DOHH2 (cell line): ENCODE measurements at regions not wholly inside any gene's neighbourhood (a gene's known extent, or its start where the extent isn't known, plus 50 kb on each side); places are given as distances from the start of the nearest gene placed in this dataset.
A peak's percentile ranks its signal among the peaks of the same experiment; 100 is the strongest.

Experiments
- H3F3A ChIP-seq: fragments of 200-600 bp; sonication (generic), shearing (Covaris generic); 2 replicates; pipeline ENCODE4 v1.6.0; 2016; ENCODE audit warnings: antibody characterized with exemption, mild to moderate bottlenecking; ENCODE audit not compliant: control insufficient read depth, insufficient read depth
- H3K27ac ChIP-seq: fragments of 200-600 bp; sonication (generic); 2 replicates; pipeline ENCODE4 v1.5.1; 2014; ENCODE audit warnings: low read depth, mild to moderate bottlenecking, low read length, moderate library complexity
- H3K27me3 ChIP-seq: fragments of 200-600 bp; sonication (generic); 2 replicates; pipeline ENCODE4 v1.6.1; 2014; ENCODE audit warnings: mild to moderate bottlenecking, low read length, mixed read lengths; ENCODE audit not compliant: control insufficient read depth
- H3K36me3 ChIP-seq: fragments of 200-600 bp; sonication (generic); 2 replicates; pipeline ENCODE4 v1.6.1; 2014; ENCODE audit warnings: mild to moderate bottlenecking, low read length, moderate library complexity, mixed read lengths; ENCODE audit not compliant: control insufficient read depth
- H3K4me1 ChIP-seq: fragments of 200-600 bp; sonication (generic); 2 replicates; pipeline ENCODE4 v1.6.1; 2014; ENCODE audit warnings: mild to moderate bottlenecking, low read length, mixed read lengths; ENCODE audit not compliant: control insufficient read depth
- H3K4me2 ChIP-seq: fragments of 200-600 bp; sonication (generic); 2 replicates; pipeline ENCODE4 v1.6.0; 2014; ENCODE audit warnings: mild to moderate bottlenecking, low read length, moderate library complexity
- H3K4me3 ChIP-seq: fragments of 200-600 bp; sonication (generic); 2 replicates; pipeline ENCODE4 v1.5.1; 2014; ENCODE audit warnings: mild to moderate bottlenecking, low read length, mixed read lengths
- H3K79me2 ChIP-seq: fragments of 200-600 bp; sonication (generic); 2 replicates; pipeline ENCODE4 v1.6.1; 2014; ENCODE audit warnings: mild to moderate bottlenecking, low read length, mixed read lengths; ENCODE audit not compliant: control insufficient read depth
- H3K9me2 ChIP-seq: fragments of 200-600 bp; sonication (generic); replicated peaks from 2 replicates; pipeline ENCODE4 v1.6.1; 2014; ENCODE audit warnings: mild to moderate bottlenecking, low read length, mixed read lengths; ENCODE audit not compliant: control insufficient read depth
- H3K9me3 ChIP-seq: fragments of 200-600 bp; sonication (generic); 2 replicates; pipeline ENCODE4 v1.6.1; 2014; ENCODE audit warnings: antibody characterized with exemption, low read length, mixed read lengths; ENCODE audit not compliant: control insufficient read depth, insufficient read depth
- H4K20me1 ChIP-seq: fragments of 200-600 bp; sonication (generic); 2 replicates; pipeline ENCODE4 v1.6.0; 2014; ENCODE audit warnings: low read depth, mild to moderate bottlenecking, antibody characterized with exemption, low read length, moderate library complexity; ENCODE audit not compliant: control insufficient read depth, insufficient read depth
- EZH2phosphoT487 ChIP-seq: fragments of 200-600 bp; sonication (generic); IDR thresholded peaks from 2 replicates; pipeline ENCODE4 v1.6.1; 2017; ENCODE audit warnings: borderline replicate concordance, mild to moderate bottlenecking, antibody characterized with exemption, low read length, moderate library complexity, mixed read lengths
- TF ChIP-seq, protein P1 (sequence below): fragments of 200-600 bp; sonication (generic); IDR thresholded peaks from one replicate; pipeline ENCODE4 v1.5.1; 2014; ENCODE audit warnings: antibody characterized with exemption, mild to moderate bottlenecking, low read depth, low read length; ENCODE audit not compliant: poor library complexity, severe bottlenecking

DNA sequence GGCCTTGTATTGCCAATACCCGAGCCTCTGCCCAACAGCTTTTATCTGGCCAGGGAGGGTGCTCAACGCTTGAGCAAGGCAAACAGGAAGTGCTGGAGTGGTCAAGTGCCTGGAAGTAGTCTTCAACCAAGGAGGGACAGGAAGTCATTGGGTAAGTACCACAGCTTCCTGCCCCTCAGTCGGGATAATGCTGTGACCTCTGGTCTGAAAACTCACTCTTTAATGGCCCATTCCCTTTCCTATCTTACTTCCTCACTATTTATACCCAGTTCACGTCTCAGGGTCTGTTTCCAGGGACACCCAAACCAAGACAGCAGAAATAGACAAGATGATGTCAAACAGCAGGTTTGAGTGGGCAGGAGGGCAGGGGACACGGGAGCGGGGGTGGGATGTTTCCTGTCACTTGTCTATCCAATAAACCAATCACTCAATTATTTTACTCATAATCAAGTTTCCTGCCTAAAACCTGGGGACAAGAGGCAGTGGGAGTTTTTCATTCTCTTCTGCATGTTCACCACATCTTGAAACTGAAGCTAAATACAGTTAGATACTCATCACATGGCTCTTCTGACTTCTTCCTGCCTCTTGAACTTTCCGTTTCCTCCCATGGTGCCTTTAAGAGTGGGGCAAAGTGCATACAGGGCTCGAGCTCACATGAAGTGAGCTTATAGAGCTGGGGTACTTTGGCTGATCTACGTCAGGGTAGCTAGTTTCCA, 68.9 kb upstream of the CAB39 start:
- no peaks in the 10 kb centered on the region for H3K9me2 ChIP-seq
- no peak overlapping the region for H3K27ac ChIP-seq
- H3K4me2 ChIP-seq, result peak overlapping the region; percentile 8

DNA sequence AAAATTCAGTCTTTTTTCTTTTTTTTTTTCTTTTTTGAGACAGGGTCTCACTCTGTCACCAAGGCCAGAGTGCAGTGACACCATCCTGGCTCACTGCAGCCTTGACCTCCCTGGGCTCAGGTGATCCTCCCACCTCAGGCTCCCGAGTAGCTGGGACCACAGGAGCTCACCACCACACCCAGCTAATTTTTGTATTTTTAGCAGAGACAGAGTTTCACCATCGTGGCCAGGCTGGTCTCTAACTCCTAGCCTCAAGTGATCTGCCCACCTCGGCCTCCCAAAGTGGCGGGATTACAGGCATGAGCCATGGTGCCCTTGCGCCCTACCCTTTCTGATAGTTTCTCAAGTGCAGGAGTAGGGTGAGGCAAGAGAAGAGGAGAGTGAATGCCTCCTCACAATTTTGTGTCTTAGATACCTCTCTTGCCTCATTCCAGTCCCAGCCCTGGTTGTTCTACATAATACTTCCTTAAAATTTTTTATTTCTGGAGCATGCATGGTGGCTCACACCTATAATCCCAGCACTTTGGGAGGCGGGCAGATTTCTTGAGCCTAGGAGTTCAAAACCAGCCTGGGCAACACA, 68.2 kb upstream of the CAB39 start:
- H3F3A ChIP-seq, result no peaks in the 10 kb centered on the region
- H3K79me2 ChIP-seq, result no peaks in the 10 kb centered on the region
- H3K4me2 ChIP-seq, result no peak overlapping the region
- H3K4me3 ChIP-seq, result no peak overlapping the region
- TF ChIP-seq, protein P1, sequence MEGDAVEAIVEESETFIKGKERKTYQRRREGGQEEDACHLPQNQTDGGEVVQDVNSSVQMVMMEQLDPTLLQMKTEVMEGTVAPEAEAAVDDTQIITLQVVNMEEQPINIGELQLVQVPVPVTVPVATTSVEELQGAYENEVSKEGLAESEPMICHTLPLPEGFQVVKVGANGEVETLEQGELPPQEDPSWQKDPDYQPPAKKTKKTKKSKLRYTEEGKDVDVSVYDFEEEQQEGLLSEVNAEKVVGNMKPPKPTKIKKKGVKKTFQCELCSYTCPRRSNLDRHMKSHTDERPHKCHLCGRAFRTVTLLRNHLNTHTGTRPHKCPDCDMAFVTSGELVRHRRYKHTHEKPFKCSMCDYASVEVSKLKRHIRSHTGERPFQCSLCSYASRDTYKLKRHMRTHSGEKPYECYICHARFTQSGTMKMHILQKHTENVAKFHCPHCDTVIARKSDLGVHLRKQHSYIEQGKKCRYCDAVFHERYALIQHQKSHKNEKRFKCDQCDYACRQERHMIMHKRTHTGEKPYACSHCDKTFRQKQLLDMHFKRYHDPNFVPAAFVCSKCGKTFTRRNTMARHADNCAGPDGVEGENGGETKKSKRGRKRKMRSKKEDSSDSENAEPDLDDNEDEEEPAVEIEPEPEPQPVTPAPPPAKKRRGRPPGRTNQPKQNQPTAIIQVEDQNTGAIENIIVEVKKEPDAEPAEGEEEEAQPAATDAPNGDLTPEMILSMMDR, result no peak
- no peak overlapping the region for H3K27ac ChIP-seq
- peaks cover 20% of the 10 kb centered on the region for H3K4me1 ChIP-seq
- H3K9me2 ChIP-seq, result no peaks in the 10 kb centered on the region
- H3K36me3 ChIP-seq, result no peaks in the 10 kb centered on the region
- no peaks in the 10 kb centered on the region for H3K27me3 ChIP-seq
- H3K9me3 ChIP-seq, result no peaks in the 10 kb centered on the region
- H4K20me1 ChIP-seq, result no peaks in the 10 kb centered on the region

More for the DNA sequence above, 68.9 kb upstream of the CAB39 start:
- H3K4me3 ChIP-seq, result no peak overlapping the region
- TF ChIP-seq, protein P1, result no peak
- no peak for TF ChIP-seq EZH2phosphoT487
- no peaks in the 10 kb centered on the region for H3K9me3 ChIP-seq
- H3K79me2 ChIP-seq, result no peaks in the 10 kb centered on the region
- no peaks in the 10 kb centered on the region for H4K20me1 ChIP-seq
- peaks cover 20% of the 10 kb centered on the region for H3K4me1 ChIP-seq
- H3F3A ChIP-seq, result no peaks in the 10 kb centered on the region
- no peaks in the 10 kb centered on the region for H3K27me3 ChIP-seq
- H3K36me3 ChIP-seq, result no peaks in the 10 kb centered on the region

DNA sequence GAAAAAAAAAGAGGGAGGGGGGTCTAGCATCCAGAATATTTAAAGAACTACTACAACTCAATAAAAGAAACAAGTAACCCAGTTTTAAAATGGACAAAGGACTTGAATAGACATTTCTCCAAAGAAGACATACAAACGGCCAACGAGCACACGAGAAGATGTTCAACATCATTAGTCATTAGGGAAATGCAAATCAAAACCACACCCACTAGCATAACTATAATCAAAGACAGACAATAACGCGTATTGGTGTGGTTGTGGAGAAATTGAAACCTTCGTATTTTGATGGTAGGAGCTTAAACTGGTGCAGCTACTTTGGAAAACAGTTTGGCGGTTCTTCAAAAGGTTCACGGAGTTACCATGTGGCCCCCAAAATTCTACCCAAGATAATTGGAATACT, 64.3 kb upstream of the CAB39 start:
- Histone ChIP-seq H3K9me2 (no peaks in the 10 kb centered on the region), H3K27ac (no peak overlapping the region), H3K4me1 (peaks cover 24% of the 10 kb centered on the region), H3K79me2 (no peaks in the 10 kb centered on the region), H3K36me3 (no peaks in the 10 kb centered on the region), H3F3A (no peaks in the 10 kb centered on the region), H3K9me3 (no peaks in the 10 kb centered on the region), H3K27me3 (no peaks in the 10 kb centered on the region), H4K20me1 (no peaks in the 10 kb centered on the region), H3K4me2 (no peak overlapping the region), H3K4me3 (no peak overlapping the region)
- TF ChIP-seq, protein P1, result no peak
- no peak for TF ChIP-seq EZH2phosphoT487
